HG03432 (cell line): ENCODE measurements at regions not wholly inside any gene's neighbourhood (a gene's known extent, or its start where the extent isn't known, plus 50 kb on each side); places are given as distances from the start of the nearest gene placed in this dataset.

Experiments used
- ATAC-seq: cut with Tn5 transposase; IDR thresholded peaks from one replicate; pipeline ENCODE4 v1.9.1; 2021; ENCODE audit warnings: mild to moderate bottlenecking, moderate library complexity; ENCODE audit not compliant: unreplicated experiment

GRCh38 chr15:48038221-48038620 lies 82.6 kb upstream of the SLC24A5 start:
- ATAC-seq: no peak

- no peak for ATAC-seq
These were observed 80.5 kb upstream of the SLC24A5 start for GRCh38 chr15:48040166-48040817.

DNA sequence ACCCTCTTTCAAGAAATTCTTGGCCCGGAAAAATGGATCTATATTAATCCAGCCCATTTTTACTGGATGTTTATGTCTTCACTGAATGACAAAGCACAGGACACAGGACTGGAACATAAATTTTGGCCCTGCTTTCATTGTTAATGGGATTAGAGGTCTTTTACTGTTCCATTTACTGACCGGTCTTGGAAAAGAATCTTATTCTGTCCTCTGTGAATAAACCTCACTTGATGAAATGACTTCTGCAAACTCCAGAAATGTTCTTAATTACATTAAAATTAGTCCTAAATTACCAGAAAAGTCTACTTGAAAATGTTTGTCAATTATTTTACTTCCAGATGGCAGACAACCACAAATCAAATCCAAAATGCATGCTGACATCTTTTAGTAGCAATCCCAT lies 79.3 kb upstream of the SLC24A5 start:
- no peak for ATAC-seq

- ATAC-seq: peak; percentile 43
These were observed 73.9 kb upstream of the SLC24A5 start for GRCh38 chr15:48046813-48047438.

GRCh38 chr15:48049736-48050135 lies 71.1 kb upstream of the SLC24A5 start:
- ATAC-seq: no peak

DNA sequence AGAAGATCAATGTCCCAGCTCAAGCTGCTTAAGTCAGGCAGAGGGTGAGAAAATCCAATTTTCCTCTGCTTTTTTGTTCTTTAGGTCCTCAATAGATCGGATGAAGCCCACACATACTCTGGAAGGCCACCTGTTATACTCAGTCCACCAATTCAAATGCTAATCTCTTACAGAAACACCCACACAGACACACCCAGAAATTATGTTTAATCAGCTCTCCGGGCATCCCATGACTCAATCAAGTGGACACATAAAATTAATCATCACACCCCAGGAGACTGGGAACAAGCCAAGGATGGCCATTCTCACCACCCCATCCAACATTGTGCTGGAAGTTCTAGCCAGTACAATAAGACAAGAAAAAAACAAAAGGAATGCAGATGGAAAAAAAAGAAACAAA lies 67.8 kb upstream of the SLC24A5 start:
- no peak for ATAC-seq

- no peak for ATAC-seq
These were observed 62.4 kb upstream of the SLC24A5 start for GRCh38 chr15:48058371-48058770.

GRCh38 chr15:48059791-48060190 lies 61.0 kb upstream of the SLC24A5 start:
- ATAC-seq: no peak

GRCh38 chr15:48060396-48060795 lies 60.4 kb upstream of the SLC24A5 start:
- no peak for ATAC-seq

GRCh38 chr15:48061605-48062004 lies 59.2 kb upstream of the SLC24A5 start:
- no peak for ATAC-seq

- no peak for ATAC-seq
These were observed 58.5 kb upstream of the SLC24A5 start for GRCh38 chr15:48062148-48062872.

GRCh38 chr15:48063411-48063985 lies 57.3 kb upstream of the SLC24A5 start:
- no peak for ATAC-seq

GRCh38 chr15:48064421-48064820 lies 56.4 kb upstream of the SLC24A5 start:
- ATAC-seq: no peak

GRCh38 chr15:48066456-48066855 lies 54.3 kb upstream of the SLC24A5 start:
- no peak for ATAC-seq
